PC-9 (cell line): ENCODE measurements at regions not wholly inside any gene's neighbourhood (a gene's known extent, or its start where the extent isn't known, plus 50 kb on each side); places are given as distances from the start of the nearest gene placed in this dataset.

Source experiments
- EZH2 ChIP-seq: fragments of 200-600 bp; sonication (generic); IDR thresholded peaks from 2 replicates; pipeline ENCODE4 v1.8.0; 2017; ENCODE audit warnings: antibody characterized with exemption, low read depth
- TF ChIP-seq, protein P1 (sequence below): fragments of 200-600 bp; sonication (generic); conservative IDR thresholded peaks from 2 replicates; pipeline ENCODE4 v1.6.1; 2017; ENCODE audit warnings: mixed run types, antibody characterized with exemption, mild to moderate bottlenecking, moderate library complexity

DNA sequence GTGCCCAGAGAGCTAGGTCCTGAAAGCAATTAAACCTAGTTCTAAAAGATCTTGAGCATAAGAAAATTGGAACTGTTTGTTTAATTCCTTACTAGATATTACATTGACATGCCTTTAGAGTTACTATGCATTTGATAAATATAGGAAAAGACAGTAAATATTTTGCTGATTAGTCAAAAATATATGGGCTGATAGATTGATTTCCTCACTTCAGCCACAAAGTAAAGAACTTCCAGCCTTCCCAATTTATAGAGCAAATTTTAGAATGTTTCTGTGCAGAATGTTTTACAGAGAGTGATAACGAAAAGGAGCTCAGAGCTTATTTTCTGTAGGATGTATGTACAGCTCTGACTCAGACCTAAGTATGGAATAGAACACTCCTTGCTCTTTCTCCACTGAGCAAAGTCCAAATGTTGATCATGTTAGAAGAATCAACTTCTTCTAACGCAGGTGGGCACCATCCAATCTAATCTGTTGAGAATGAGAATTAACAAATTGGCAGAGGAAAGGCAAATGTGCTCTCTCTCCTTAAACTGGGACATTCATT is 72.9 kb upstream of the PAM start:
- TF ChIP-seq, protein P1, sequence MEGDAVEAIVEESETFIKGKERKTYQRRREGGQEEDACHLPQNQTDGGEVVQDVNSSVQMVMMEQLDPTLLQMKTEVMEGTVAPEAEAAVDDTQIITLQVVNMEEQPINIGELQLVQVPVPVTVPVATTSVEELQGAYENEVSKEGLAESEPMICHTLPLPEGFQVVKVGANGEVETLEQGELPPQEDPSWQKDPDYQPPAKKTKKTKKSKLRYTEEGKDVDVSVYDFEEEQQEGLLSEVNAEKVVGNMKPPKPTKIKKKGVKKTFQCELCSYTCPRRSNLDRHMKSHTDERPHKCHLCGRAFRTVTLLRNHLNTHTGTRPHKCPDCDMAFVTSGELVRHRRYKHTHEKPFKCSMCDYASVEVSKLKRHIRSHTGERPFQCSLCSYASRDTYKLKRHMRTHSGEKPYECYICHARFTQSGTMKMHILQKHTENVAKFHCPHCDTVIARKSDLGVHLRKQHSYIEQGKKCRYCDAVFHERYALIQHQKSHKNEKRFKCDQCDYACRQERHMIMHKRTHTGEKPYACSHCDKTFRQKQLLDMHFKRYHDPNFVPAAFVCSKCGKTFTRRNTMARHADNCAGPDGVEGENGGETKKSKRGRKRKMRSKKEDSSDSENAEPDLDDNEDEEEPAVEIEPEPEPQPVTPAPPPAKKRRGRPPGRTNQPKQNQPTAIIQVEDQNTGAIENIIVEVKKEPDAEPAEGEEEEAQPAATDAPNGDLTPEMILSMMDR: no peak
- no peak for TF ChIP-seq EZH2
